NCI-H345 (cell line): ENCODE measurements at regions not wholly inside any gene's neighbourhood (a gene's known extent, or its start where the extent isn't known, plus 50 kb on each side); places are given as distances from the start of the nearest gene placed in this dataset.
"Not testable (repeated sequence)": the region's sequence is repeated elsewhere in the genome, so short reads cannot be mapped to it uniquely, and the experiment has no call there.

Experiments
- DNase-seq: peaks from one replicate; lab custom pipeline; 2025; lab: John Stamatoyannopoulos, UW

- no peak for DNase-seq
Observed at GRCh38 chr18:64854112-64854511, 705.2 kb upstream of the LINC00305 start.

- DNase-seq, result no peak
Observed at GRCh38 chr18:64852281-64852680, 703.4 kb upstream of the LINC00305 start.

GRCh38 chr18:64851726-64852125, 702.8 kb upstream of the LINC00305 start:
- no peak for DNase-seq

- no peak for DNase-seq
Observed at GRCh38 chr18:64850791-64851190, 701.9 kb upstream of the LINC00305 start.

GRCh38 chr18:64840911-64841701, 692.2 kb upstream of the LINC00305 start:
- no peak for DNase-seq

- DNase-seq, result no peak
Observed at GRCh38 chr18:64810354-64810753, 661.5 kb upstream of the LINC00305 start.

- no peak for DNase-seq
Observed at GRCh38 chr18:64809801-64810200, 660.9 kb upstream of the LINC00305 start.

GRCh38 chr18:64807560-64807959, 658.7 kb upstream of the LINC00305 start:
- DNase-seq, result no peak

GRCh38 chr18:64806691-64807090, 657.8 kb upstream of the LINC00305 start:
- no peak for DNase-seq

- DNase-seq, result no peak
Observed at GRCh38 chr18:64806232-64806631, 657.3 kb upstream of the LINC00305 start.

- DNase-seq, result no peak
Observed at GRCh38 chr18:64803471-64803870, 654.6 kb upstream of the LINC00305 start.

GRCh38 chr18:64800151-64800550, 651.3 kb upstream of the LINC00305 start:
- no peak for DNase-seq

- DNase-seq, result no peak
Observed at GRCh38 chr18:64799376-64799775, 650.5 kb upstream of the LINC00305 start.

- no peak for DNase-seq
Observed at GRCh38 chr18:64791236-64791635, 642.3 kb upstream of the LINC00305 start.

- no peak for DNase-seq
Observed at GRCh38 chr18:64785686-64786085, 636.8 kb upstream of the LINC00305 start.

- DNase-seq, result no peak
Observed at GRCh38 chr18:64777556-64777955, 628.7 kb upstream of the LINC00305 start.

- no peak for DNase-seq
Observed at GRCh38 chr18:64765908-64766307, 617.0 kb upstream of the LINC00305 start.

- DNase-seq, result no peak
Observed at GRCh38 chr18:64752707-64753106, 603.8 kb upstream of the LINC00305 start.

- no peak for DNase-seq
Observed at GRCh38 chr18:64749884-64750283, 601.0 kb upstream of the LINC00305 start.

GRCh38 chr18:64747803-64748202, 598.9 kb upstream of the LINC00305 start:
- no peak for DNase-seq

- no peak for DNase-seq
Observed at GRCh38 chr18:64742898-64743297, 594.0 kb upstream of the LINC00305 start.

GRCh38 chr18:64734063-64734462, 585.2 kb upstream of the LINC00305 start:
- DNase-seq, result no peak

- DNase-seq, result not testable (repeated sequence)
Observed at GRCh38 chr18:64725657-64726056, 576.8 kb upstream of the LINC00305 start.
